Natural killer cell (primary cell): ENCODE measurements at regions not wholly inside any gene's neighbourhood (a gene's known extent, or its start where the extent isn't known, plus 50 kb on each side); places are given as distances from the start of the nearest gene placed in this dataset.

ENCODE experiments used
- ATAC-seq, 3 donors: fragments of 150-1000 bp in 2 of 3; fragments of 200-7000 bp in 1 of 3; cut with Tn5 transposase; 1 replicate in 1 of 3; 2 replicates in 2 of 3; pipeline ENCODE4 v1.10.0; 2021; ENCODE audit warnings: mild to moderate bottlenecking in 2 of 3, moderate library complexity in 2 of 3
- DNase-seq, 2 donors: peaks; one replicate each; pipeline versions ENCODE4 v3.0.0 to v3.0.0-alpha.2; 2013 to 2021; ENCODE audit warnings: mixed read lengths in 1 of 2
- H3K27ac ChIP-seq: one replicate; pipeline ENCODE4 v1.5.1; 2013; ENCODE audit warnings: mild to moderate bottlenecking, low read length
- H3K27me3 ChIP-seq: one replicate; pipeline ENCODE4 v1.6.1; 2013; ENCODE audit warnings: low read length; ENCODE audit not compliant: control insufficient read depth, insufficient read depth
- H3K36me3 ChIP-seq: one replicate; pipeline ENCODE4 v1.6.1; 2013; ENCODE audit warnings: low read length; ENCODE audit not compliant: control insufficient read depth, insufficient read depth
- H3K4me1 ChIP-seq: one replicate; pipeline ENCODE4 v1.6.1; 2013; ENCODE audit warnings: low read length; ENCODE audit not compliant: control insufficient read depth, insufficient read depth
- H3K4me3 ChIP-seq: one replicate; pipeline ENCODE4 v1.5.1; 2013; ENCODE audit warnings: low read length
- H3K9me3 ChIP-seq: one replicate; pipeline ENCODE4 v1.6.1; 2013; ENCODE audit warnings: low read length; ENCODE audit not compliant: control insufficient read depth, insufficient read depth
- H3K27ac Mint-ChIP-seq, 2 donors: one replicate each; pipeline ENCODE4 v1.8.0; 2022; ENCODE audit warnings: mild to moderate bottlenecking in 2 of 2, mixed read lengths in 2 of 2, moderate library complexity in 1 of 2
- H3K27me3 Mint-ChIP-seq, 2 donors: one replicate each; pipeline ENCODE4 v1.8.0; 2022; ENCODE audit warnings: low read depth in 2 of 2, mixed read lengths in 2 of 2
- H3K36me3 Mint-ChIP-seq: one replicate; pipeline ENCODE4 v1.8.0; 2022; ENCODE audit warnings: mixed read lengths
- H3K4me1 Mint-ChIP-seq, 2 donors: one replicate each; pipeline ENCODE4 v1.8.0; 2022; ENCODE audit warnings: mixed read lengths in 2 of 2
- H3K4me3 Mint-ChIP-seq: one replicate; pipeline ENCODE4 v1.8.0; 2022; ENCODE audit warnings: mild to moderate bottlenecking, moderate library complexity, mixed read lengths
- H3K9me3 Mint-ChIP-seq, 2 donors: one replicate each; pipeline ENCODE4 v1.8.0; 2022; ENCODE audit warnings: mixed read lengths in 2 of 2
- WGBS: methylation state at CpG from one replicate; pipeline ENCODE4 v1.1.7; 2013; ENCODE audit warnings: missing lambda C conversion rate; ENCODE audit not compliant: insufficient coverage; 5-methylcytosine and 5-hydroxymethylcytosine counted together
- intact Hi-C: fragments of 100-400 bp; cut with micrococcal nuclease; formaldehyde crosslinking; loops from one replicate; pipeline ENCODE4 v1.14.2; 2022
- TF ChIP-seq, protein P1 (sequence below): fragments of 200-600 bp; IDR thresholded peaks from one replicate; pipeline ENCODE4 v1.8.0; 2022; ENCODE audit warnings: antibody characterized with exemption

DNA sequence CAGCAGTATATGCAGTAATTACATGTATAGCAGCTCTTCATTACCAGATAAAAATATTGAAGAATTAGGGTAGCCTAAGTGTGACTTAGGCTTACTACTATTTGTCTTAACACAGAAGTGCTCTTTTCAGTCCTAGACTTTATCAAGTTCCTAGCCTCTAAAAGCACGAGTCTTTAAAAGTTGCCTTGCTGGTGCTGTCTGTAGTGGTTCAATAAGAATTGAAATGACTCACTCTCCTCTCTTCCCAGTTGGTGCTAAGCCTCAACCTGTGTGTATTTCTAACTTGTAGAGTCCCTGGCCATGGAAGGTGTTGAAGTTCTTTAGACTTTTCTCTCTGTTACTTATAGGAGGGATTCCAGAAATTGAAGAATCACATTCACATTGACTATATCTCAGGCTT is 395.4 kb upstream of the THRB start:
- H3K27ac Mint-ChIP-seq = no peak overlapping the region
- no peaks in the 10 kb centered on the region for H3K4me1 Mint-ChIP-seq
- no peak for DNase-seq
- no peak for ATAC-seq
- Histone ChIP-seq H3K9me3 (no peaks in the 10 kb centered on the region), H3K4me1 (no peaks in the 10 kb centered on the region), H3K27ac (no peak overlapping the region), H3K4me3 (no peak overlapping the region), H3K27me3 (no peaks in the 10 kb centered on the region), H3K36me3 (no peaks in the 10 kb centered on the region)
- no peaks in the 10 kb centered on the region for H3K36me3 Mint-ChIP-seq
- TF ChIP-seq, protein P1, sequence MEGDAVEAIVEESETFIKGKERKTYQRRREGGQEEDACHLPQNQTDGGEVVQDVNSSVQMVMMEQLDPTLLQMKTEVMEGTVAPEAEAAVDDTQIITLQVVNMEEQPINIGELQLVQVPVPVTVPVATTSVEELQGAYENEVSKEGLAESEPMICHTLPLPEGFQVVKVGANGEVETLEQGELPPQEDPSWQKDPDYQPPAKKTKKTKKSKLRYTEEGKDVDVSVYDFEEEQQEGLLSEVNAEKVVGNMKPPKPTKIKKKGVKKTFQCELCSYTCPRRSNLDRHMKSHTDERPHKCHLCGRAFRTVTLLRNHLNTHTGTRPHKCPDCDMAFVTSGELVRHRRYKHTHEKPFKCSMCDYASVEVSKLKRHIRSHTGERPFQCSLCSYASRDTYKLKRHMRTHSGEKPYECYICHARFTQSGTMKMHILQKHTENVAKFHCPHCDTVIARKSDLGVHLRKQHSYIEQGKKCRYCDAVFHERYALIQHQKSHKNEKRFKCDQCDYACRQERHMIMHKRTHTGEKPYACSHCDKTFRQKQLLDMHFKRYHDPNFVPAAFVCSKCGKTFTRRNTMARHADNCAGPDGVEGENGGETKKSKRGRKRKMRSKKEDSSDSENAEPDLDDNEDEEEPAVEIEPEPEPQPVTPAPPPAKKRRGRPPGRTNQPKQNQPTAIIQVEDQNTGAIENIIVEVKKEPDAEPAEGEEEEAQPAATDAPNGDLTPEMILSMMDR = no peak
- no peaks in the 10 kb centered on the region for H3K27me3 Mint-ChIP-seq
- intact Hi-C loops = no loop called here
- WGBS = no CpG with 5 or more reads among the region's 1 CpG
- peaks cover 0 to 2% of the 10 kb centered on the region in 2 donors for H3K9me3 Mint-ChIP-seq
- H3K4me3 Mint-ChIP-seq = no peak overlapping the region

GRCh38 chr3:24899373-24899772 is 404.7 kb upstream of the THRB start:
- TF ChIP-seq, protein P1 = no peak
- Histone ChIP-seq H3K9me3 (no peaks in the 10 kb centered on the region), H3K27me3 (no peaks in the 10 kb centered on the region), H3K4me3 (no peak overlapping the region), H3K4me1 (no peaks in the 10 kb centered on the region), H3K27ac (no peak overlapping the region), H3K36me3 (no peaks in the 10 kb centered on the region)
- Mint-ChIP-seq H3K4me1 (no peaks in the 10 kb centered on the region), H3K9me3 (peaks cover 7 to 8% of the 10 kb centered on the region in 2 donors), H3K27ac (no peak overlapping the region), H3K4me3 (no peak overlapping the region), H3K27me3 (peaks cover 0 to 2% of the 10 kb centered on the region in 2 donors), H3K36me3 (no peaks in the 10 kb centered on the region)
- ATAC-seq = no peak
- 90% methylated on average over 4 of the region's 4 CpGs for WGBS
- no peak for DNase-seq
- intact Hi-C loops = no loop called here

GRCh38 chr3:24899901-24900603 is 405.4 kb upstream of the THRB start:
- DNase-seq (no peak), ATAC-seq (no peak)
- no peak overlapping the region for H3K4me3 ChIP-seq
- H3K9me3 Mint-ChIP-seq = peaks cover 7 to 8% of the 10 kb centered on the region in 2 donors
- no peak overlapping the region for H3K27ac ChIP-seq
- TF ChIP-seq, protein P1 = no peak
- intact Hi-C loops = no loop called here
- no peaks in the 10 kb centered on the region for H3K4me1 ChIP-seq
- peaks cover 0 to 2% of the 10 kb centered on the region in 2 donors for H3K27me3 Mint-ChIP-seq
- H3K4me1 Mint-ChIP-seq = no peaks in the 10 kb centered on the region
- no peaks in the 10 kb centered on the region for H3K36me3 ChIP-seq
- H3K27ac Mint-ChIP-seq = no peak overlapping the region
- H3K9me3 ChIP-seq = no peaks in the 10 kb centered on the region
- 81% methylated on average over 2 of the region's 4 CpGs for WGBS
- H3K36me3 Mint-ChIP-seq = no peaks in the 10 kb centered on the region
- H3K4me3 Mint-ChIP-seq = no peak overlapping the region
- no peaks in the 10 kb centered on the region for H3K27me3 ChIP-seq

GRCh38 chr3:24905266-24905665 is 410.6 kb upstream of the THRB start:
- H3K27me3 Mint-ChIP-seq = peaks cover 0 to 2% of the 10 kb centered on the region in 2 donors
- no peak for ATAC-seq
- H3K27ac Mint-ChIP-seq = no peak overlapping the region
- H3K4me1 Mint-ChIP-seq = no peaks in the 10 kb centered on the region
- TF ChIP-seq, protein P1 = no peak
- Histone ChIP-seq H3K4me3 (no peak overlapping the region), H3K27ac (no peak overlapping the region), H3K36me3 (no peaks in the 10 kb centered on the region), H3K27me3 (no peaks in the 10 kb centered on the region), H3K4me1 (no peaks in the 10 kb centered on the region), H3K9me3 (no peaks in the 10 kb centered on the region)
- WGBS = 75% methylated on average over 1 of the region's 1 CpG
- H3K4me3 Mint-ChIP-seq = no peak overlapping the region
- intact Hi-C loops = no loop called here
- DNase-seq = no peak
- H3K36me3 Mint-ChIP-seq = no peaks in the 10 kb centered on the region
- H3K9me3 Mint-ChIP-seq = peaks cover 5 to 10% of the 10 kb centered on the region in 2 donors
